Right cardiac atrium (tissue), 5 donors: ENCODE measurements at regions not wholly inside any gene's neighbourhood (a gene's known extent, or its start where the extent isn't known, plus 50 kb on each side); places are given as distances from the start of the nearest gene placed in this dataset.

Experiments
- ATAC-seq, 2 donors: fragments of 200-7000 bp; cut with Tn5 transposase; one replicate each; pipeline versions ENCODE4 v1.8.0 to v1.9.1; 2020; ENCODE audit warnings: moderate library complexity in 2 of 2, mild to moderate bottlenecking in 1 of 2
- DNase-seq, 3 donors: peaks; one replicate each; pipeline ENCODE4 v3.0.0-alpha.2; 2020
- H3K27ac ChIP-seq: one replicate; pipeline ENCODE4 v1.5.1; 2013; ENCODE audit warnings: mild to moderate bottlenecking, low read length, control low read depth, moderate library complexity
- H3K27me3 ChIP-seq: one replicate; pipeline ENCODE4 v1.6.1; 2013; ENCODE audit not compliant: control insufficient read depth, insufficient read depth
- H3K4me1 ChIP-seq: one replicate; pipeline ENCODE4 v1.6.1; 2013; ENCODE audit warnings: low read length; ENCODE audit not compliant: control insufficient read depth, insufficient read depth
- H3K4me3 ChIP-seq: one replicate; pipeline ENCODE4 v1.5.1; 2013; ENCODE audit warnings: low read length, control low read depth
- H3K9me3 ChIP-seq: one replicate; pipeline ENCODE4 v1.6.1; 2013; ENCODE audit warnings: low read length; ENCODE audit not compliant: control insufficient read depth
- WGBS: extraction: QIAGEN DNeasy Blood & Tissue Kit; methylation state at CpG from one replicate; pipeline ENCODE4 v1.1.7; 2013; 5-methylcytosine and 5-hydroxymethylcytosine counted together
- intact Hi-C, 4 donors: fragments of 100-400 bp; cut with DNase I; formaldehyde crosslinking; loops; one replicate each; pipeline versions ENCODE4 v1.11.0 to v1.14.0; 2022 to 2023
- donor health status: healthy with polysubstance abuse.
- donor health status: DM: no; HTN: yes; CAD: no.
- donor health status: DM: no; HTN: no; CAD: no.
- donor health status: DM: no; HTN: yes; CAD: no; lungs with severe emphysema.
- donor health status: DM: yes; HTN: yes; CAD: no.

GRCh38 chr10:25758041-25758457 lies 176.0 kb upstream of the MYO3A start:
- intact Hi-C loops: no loop called here
- DNase-seq: no peak
- no peak for ATAC-seq
- H3K4me1 ChIP-seq: no peaks in the 10 kb centered on the region
- H3K27me3 ChIP-seq: no peaks in the 10 kb centered on the region
- no peaks in the 10 kb centered on the region for H3K9me3 ChIP-seq
- H3K27ac ChIP-seq: no peak overlapping the region
- H3K4me3 ChIP-seq: no peak overlapping the region

GRCh38 chr10:25758511-25758910 lies 175.5 kb upstream of the MYO3A start:
- no peaks in the 10 kb centered on the region for H3K27me3 ChIP-seq
- 12% methylated on average over 1 of the region's 1 CpG for WGBS
- no peak for ATAC-seq
- DNase-seq: no peak
- no peaks in the 10 kb centered on the region for H3K9me3 ChIP-seq
- no peak overlapping the region for H3K27ac ChIP-seq
- H3K4me3 ChIP-seq: no peak overlapping the region
- intact Hi-C loops: no loop called here
- no peaks in the 10 kb centered on the region for H3K4me1 ChIP-seq

- DNase-seq: no peak
- Histone ChIP-seq H3K4me3 (no peak overlapping the region), H3K9me3 (no peaks in the 10 kb centered on the region), H3K27ac (no peak overlapping the region), H3K27me3 (no peaks in the 10 kb centered on the region), H3K4me1 (no peaks in the 10 kb centered on the region)
- no peak for ATAC-seq
- intact Hi-C loops: no loop called here
- WGBS: 68% methylated on average over 4 of the region's 4 CpGs
Observed at GRCh38 chr10:25761937-25762336, 172.1 kb upstream of the MYO3A start.

GRCh38 chr10:25766213-25766612 lies 167.8 kb upstream of the MYO3A start:
- DNase-seq (no peak), ATAC-seq (no peak)
- 27% methylated on average over 2 of the region's 2 CpGs for WGBS
- no peak overlapping the region for H3K4me3 ChIP-seq
- H3K9me3 ChIP-seq: no peaks in the 10 kb centered on the region
- no peaks in the 10 kb centered on the region for H3K4me1 ChIP-seq
- H3K27me3 ChIP-seq: no peaks in the 10 kb centered on the region
- intact Hi-C loops: no loop called here
- no peak overlapping the region for H3K27ac ChIP-seq

- Histone ChIP-seq H3K4me1 (no peaks in the 10 kb centered on the region), H3K9me3 (no peaks in the 10 kb centered on the region), H3K4me3 (no peak overlapping the region), H3K27me3 (no peaks in the 10 kb centered on the region), H3K27ac (no peak overlapping the region)
- 3% methylated on average over 16 of the region's 16 CpGs for WGBS
- intact Hi-C loops: no loop called here
- ATAC-seq (no peak), DNase-seq (no peak)
Observed at GRCh38 chr10:25766687-25767221, 167.3 kb upstream of the MYO3A start.

GRCh38 chr10:25768167-25768566 lies 165.9 kb upstream of the MYO3A start:
- H3K27me3 ChIP-seq: no peaks in the 10 kb centered on the region
- DNase-seq: no peak
- no peak for ATAC-seq
- H3K27ac ChIP-seq: no peak overlapping the region
- no peaks in the 10 kb centered on the region for H3K9me3 ChIP-seq
- no peaks in the 10 kb centered on the region for H3K4me1 ChIP-seq
- intact Hi-C loops: no loop called here
- WGBS: 81% methylated on average over 3 of the region's 3 CpGs
- H3K4me3 ChIP-seq: no peak overlapping the region

GRCh38 chr10:25778646-25779045 lies 155.4 kb upstream of the MYO3A start:
- H3K27ac ChIP-seq: no peak overlapping the region
- intact Hi-C loops: no loop called here
- ATAC-seq (no peak), DNase-seq (no peak)
- no peaks in the 10 kb centered on the region for H3K9me3 ChIP-seq
- 73% methylated on average over 5 of the region's 5 CpGs for WGBS
- no peaks in the 10 kb centered on the region for H3K4me1 ChIP-seq
- H3K4me3 ChIP-seq: no peak overlapping the region
- no peaks in the 10 kb centered on the region for H3K27me3 ChIP-seq

- Histone ChIP-seq H3K4me3 (no peak overlapping the region), H3K9me3 (no peaks in the 10 kb centered on the region), H3K27me3 (no peaks in the 10 kb centered on the region), H3K4me1 (no peaks in the 10 kb centered on the region), H3K27ac (no peak overlapping the region)
- intact Hi-C loops: no loop called here
- ATAC-seq (no peak), DNase-seq (no peak)
- WGBS: 70% methylated on average over 4 of the region's 4 CpGs
Observed at GRCh38 chr10:25786161-25786560, 147.9 kb upstream of the MYO3A start.

GRCh38 chr10:25786899-25787298 lies 147.1 kb upstream of the MYO3A start:
- Histone ChIP-seq H3K4me3 (no peak overlapping the region), H3K4me1 (no peaks in the 10 kb centered on the region), H3K27me3 (no peaks in the 10 kb centered on the region), H3K9me3 (no peaks in the 10 kb centered on the region), H3K27ac (no peak overlapping the region)
- WGBS: 61% methylated on average over 3 of the region's 3 CpGs
- ATAC-seq (no peak), DNase-seq (no peak)
- intact Hi-C loops: no loop called here

GRCh38 chr10:25797888-25798429 lies 136.1 kb upstream of the MYO3A start:
- H3K9me3 ChIP-seq: no peaks in the 10 kb centered on the region
- no peak overlapping the region for H3K4me3 ChIP-seq
- ATAC-seq (no peak), DNase-seq (no peak)
- WGBS: 80% methylated on average over 3 of the region's 3 CpGs
- no peaks in the 10 kb centered on the region for H3K4me1 ChIP-seq
- H3K27ac ChIP-seq: no peak overlapping the region
- intact Hi-C loops: no loop called here
- no peaks in the 10 kb centered on the region for H3K27me3 ChIP-seq

GRCh38 chr10:25804505-25804904 lies 129.5 kb upstream of the MYO3A start:
- intact Hi-C loops: no loop called here
- H3K27me3 ChIP-seq: no peaks in the 10 kb centered on the region
- no peak overlapping the region for H3K27ac ChIP-seq
- no peak for ATAC-seq
- WGBS: 48% methylated on average over 2 of the region's 2 CpGs
- H3K4me3 ChIP-seq: no peak overlapping the region
- no peaks in the 10 kb centered on the region for H3K9me3 ChIP-seq
- no peaks in the 10 kb centered on the region for H3K4me1 ChIP-seq
- no peak for DNase-seq

GRCh38 chr10:25805986-25806385 lies 128.0 kb upstream of the MYO3A start:
- whole genome bisulfite sequencing: 88% methylated on average over 9 of the region's 9 CpGs

More at GRCh38 chr10:25805986-25806385, 128.0 kb upstream of the MYO3A start:
- H3K27me3 ChIP-seq: no peaks in the 10 kb centered on the region
- H3K4me3 ChIP-seq: no peak overlapping the region
- H3K27ac ChIP-seq: no peak overlapping the region
- intact Hi-C loops: no loop called here
- no peaks in the 10 kb centered on the region for H3K4me1 ChIP-seq
- H3K9me3 ChIP-seq: no peaks in the 10 kb centered on the region
- no peak for DNase-seq
- ATAC-seq: no peak
